GM18861 (cell line): ENCODE measurements at regions not wholly inside any gene's neighbourhood (a gene's known extent, or its start where the extent isn't known, plus 50 kb on each side); places are given as distances from the start of the nearest gene placed in this dataset.

ENCODE experiments used
- ATAC-seq: cut with Tn5 transposase; IDR thresholded peaks from one replicate; pipeline ENCODE4 v1.9.1; 2021; ENCODE audit not compliant: unreplicated experiment

GRCh38 chr16:5446623-5447240, 349.1 kb upstream of the EEF2KMT start:
- no peak for ATAC-seq

GRCh38 chr16:5444189-5444588, 346.6 kb upstream of the EEF2KMT start:
- ATAC-seq = no peak

- ATAC-seq = no peak
Observed at GRCh38 chr16:5442986-5443385, 345.4 kb upstream of the EEF2KMT start.

GRCh38 chr16:5442054-5442453, 344.5 kb upstream of the EEF2KMT start:
- ATAC-seq = no peak

- ATAC-seq = no peak
Observed at GRCh38 chr16:5438591-5438990, 341.0 kb upstream of the EEF2KMT start.

GRCh38 chr16:5433587-5433986, 336.0 kb upstream of the EEF2KMT start:
- no peak for ATAC-seq

- ATAC-seq = no peak
Observed at GRCh38 chr16:5432166-5432565, 334.6 kb upstream of the EEF2KMT start.

GRCh38 chr16:5430598-5430997, 333.0 kb upstream of the EEF2KMT start:
- ATAC-seq = no peak

- no peak for ATAC-seq
Observed at GRCh38 chr16:5428932-5429331, 331.3 kb upstream of the EEF2KMT start.

GRCh38 chr16:5427571-5427970, 330.0 kb upstream of the EEF2KMT start:
- ATAC-seq = no peak

GRCh38 chr16:5422643-5423496, 325.3 kb upstream of the EEF2KMT start:
- ATAC-seq = no peak

GRCh38 chr16:5422047-5422446, 324.5 kb upstream of the EEF2KMT start:
- ATAC-seq = no peak

GRCh38 chr16:5416013-5416412, 318.4 kb upstream of the EEF2KMT start:
- no peak for ATAC-seq

- ATAC-seq = no peak
Observed at GRCh38 chr16:5415123-5415522, 317.5 kb upstream of the EEF2KMT start.

- ATAC-seq = no peak
Observed at GRCh38 chr16:5412731-5413130, 315.1 kb upstream of the EEF2KMT start.

GRCh38 chr16:5398203-5398602, 300.6 kb upstream of the EEF2KMT start:
- ATAC-seq = no peak

GRCh38 chr16:5396880-5397279, 299.3 kb upstream of the EEF2KMT start:
- no peak for ATAC-seq

- no peak for ATAC-seq
Observed at GRCh38 chr16:5393070-5393469, 295.5 kb upstream of the EEF2KMT start.

GRCh38 chr16:5386989-5387388, 289.4 kb upstream of the EEF2KMT start:
- ATAC-seq = no peak

- ATAC-seq = no peak
Observed at GRCh38 chr16:5385811-5386210, 288.2 kb upstream of the EEF2KMT start.

GRCh38 chr16:5385115-5385514, 287.5 kb upstream of the EEF2KMT start:
- ATAC-seq = no peak

GRCh38 chr16:5383737-5384136, 286.1 kb upstream of the EEF2KMT start:
- ATAC-seq = no peak

GRCh38 chr16:5382484-5382883, 284.9 kb upstream of the EEF2KMT start:
- no peak for ATAC-seq
